Calu3 (cell line): ENCODE measurements at regions not wholly inside any gene's neighbourhood (a gene's known extent, or its start where the extent isn't known, plus 50 kb on each side); places are given as distances from the start of the nearest gene placed in this dataset.

Experiments used
- BruUV-seq: library from RNA; stranded (reverse); fragments of 400-500 nt; replicated peaks from 2 replicates; lab custom pipeline; 2021; lab: Mats Ljungman, UMichigan
- CTCF ChIA-PET: fragments of 300-600 bp; sonication (Branson Sonifier 250); formaldehyde crosslinking; loops from one replicate; lab custom pipeline; 2022; ENCODE audit warnings: antibody characterized with exemption; lab: Charles Lee
- DNase-seq: peaks from one replicate; pipeline ENCODE4 v3.0.0; 2022
- H3K27ac Mint-ChIP-seq: one replicate; pipeline ENCODE4 v1.8.0; 2022; ENCODE audit warnings: mixed read lengths; ENCODE audit not compliant: unreplicated experiment
- H3K27me3 Mint-ChIP-seq: one replicate; pipeline ENCODE4 v1.8.0; 2022; ENCODE audit warnings: mixed read lengths; ENCODE audit not compliant: unreplicated experiment
- H3K36me3 Mint-ChIP-seq: one replicate; pipeline ENCODE4 v1.8.0; 2022; ENCODE audit warnings: mild to moderate bottlenecking, moderate library complexity, mixed read lengths; ENCODE audit not compliant: insufficient read depth, unreplicated experiment
- H3K4me1 Mint-ChIP-seq: one replicate; pipeline ENCODE4 v1.8.0; 2022; ENCODE audit warnings: mild to moderate bottlenecking, low read depth, mixed read lengths; ENCODE audit not compliant: unreplicated experiment
- H3K4me3 Mint-ChIP-seq: one replicate; pipeline ENCODE4 v1.8.0; 2022; ENCODE audit warnings: mild to moderate bottlenecking, low read depth, moderate library complexity, mixed read lengths; ENCODE audit not compliant: unreplicated experiment
- H3K9me3 Mint-ChIP-seq: one replicate; pipeline ENCODE4 v1.8.0; 2022; ENCODE audit warnings: low read depth, mixed read lengths; ENCODE audit not compliant: unreplicated experiment
- intact Hi-C: fragments of 100-400 bp; cut with micrococcal nuclease; formaldehyde crosslinking; loops from one replicate; pipeline ENCODE4 v1.10.0; 2022; ENCODE audit not compliant: unreplicated experiment
- TF ChIP-seq, protein P1 (sequence below): fragments of 200-600 bp; IDR thresholded peaks from one replicate; pipeline ENCODE4 v1.8.0; 2022; ENCODE audit warnings: antibody characterized with exemption; ENCODE audit not compliant: unreplicated experiment

DNA sequence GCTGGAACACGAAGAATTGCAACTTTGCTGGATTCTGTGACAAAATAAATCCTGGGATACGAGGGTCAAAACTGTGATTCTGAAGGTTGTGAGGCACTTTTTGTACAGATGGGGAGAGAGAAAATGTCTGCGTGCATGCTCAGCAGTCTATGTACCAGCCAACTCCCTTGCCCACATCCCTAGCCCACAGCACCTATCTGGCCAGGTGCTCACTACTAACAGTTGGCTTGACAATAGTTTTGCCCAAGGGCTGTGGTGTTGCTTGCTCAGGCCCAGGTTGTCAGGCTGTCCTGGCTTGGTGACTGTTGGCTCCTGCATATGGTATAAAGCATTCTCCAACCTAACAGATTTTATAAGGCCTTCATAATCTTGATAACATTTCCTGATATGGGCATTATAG, 102.0 kb downstream of the DMRT2 start:
- CTCF ChIA-PET, result no interaction called here
- TF ChIP-seq, protein P1, sequence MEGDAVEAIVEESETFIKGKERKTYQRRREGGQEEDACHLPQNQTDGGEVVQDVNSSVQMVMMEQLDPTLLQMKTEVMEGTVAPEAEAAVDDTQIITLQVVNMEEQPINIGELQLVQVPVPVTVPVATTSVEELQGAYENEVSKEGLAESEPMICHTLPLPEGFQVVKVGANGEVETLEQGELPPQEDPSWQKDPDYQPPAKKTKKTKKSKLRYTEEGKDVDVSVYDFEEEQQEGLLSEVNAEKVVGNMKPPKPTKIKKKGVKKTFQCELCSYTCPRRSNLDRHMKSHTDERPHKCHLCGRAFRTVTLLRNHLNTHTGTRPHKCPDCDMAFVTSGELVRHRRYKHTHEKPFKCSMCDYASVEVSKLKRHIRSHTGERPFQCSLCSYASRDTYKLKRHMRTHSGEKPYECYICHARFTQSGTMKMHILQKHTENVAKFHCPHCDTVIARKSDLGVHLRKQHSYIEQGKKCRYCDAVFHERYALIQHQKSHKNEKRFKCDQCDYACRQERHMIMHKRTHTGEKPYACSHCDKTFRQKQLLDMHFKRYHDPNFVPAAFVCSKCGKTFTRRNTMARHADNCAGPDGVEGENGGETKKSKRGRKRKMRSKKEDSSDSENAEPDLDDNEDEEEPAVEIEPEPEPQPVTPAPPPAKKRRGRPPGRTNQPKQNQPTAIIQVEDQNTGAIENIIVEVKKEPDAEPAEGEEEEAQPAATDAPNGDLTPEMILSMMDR, result no peak
- no peaks in the 10 kb centered on the region for H3K36me3 Mint-ChIP-seq
- intact Hi-C loops, result no loop called here
- H3K27me3 Mint-ChIP-seq, result no peaks in the 10 kb centered on the region
- H3K9me3 Mint-ChIP-seq, result peaks cover 5% of the 10 kb centered on the region
- H3K4me3 Mint-ChIP-seq, result no peak overlapping the region
- no peak overlapping the region for H3K27ac Mint-ChIP-seq
- no TSS peak for BruUV-seq
- no peaks in the 10 kb centered on the region for H3K4me1 Mint-ChIP-seq
- no peak for DNase-seq

DNA sequence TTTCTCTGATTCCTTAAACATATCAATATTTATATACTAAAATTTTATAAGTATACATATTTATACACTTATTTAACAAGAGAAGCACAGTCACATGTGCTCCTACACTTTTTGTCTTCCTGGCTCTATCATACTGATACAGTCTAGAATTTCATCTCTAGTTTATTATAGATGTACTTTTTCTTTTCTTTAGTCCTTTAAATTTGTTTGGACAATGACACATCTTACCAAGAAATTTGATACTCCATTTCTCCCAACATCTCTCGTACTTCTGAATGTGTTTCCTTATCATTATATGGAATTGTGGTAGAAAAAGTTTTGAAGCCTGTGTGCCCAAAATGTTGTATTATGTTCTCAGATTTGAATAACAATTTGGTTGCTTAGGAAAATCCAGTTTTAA, 104.6 kb downstream of the DMRT2 start:
- intact Hi-C loops, result no loop called here
- Mint-ChIP-seq H3K4me3 (no peak overlapping the region), H3K27ac (no peak overlapping the region), H3K27me3 (no peaks in the 10 kb centered on the region), H3K36me3 (no peaks in the 10 kb centered on the region), H3K4me1 (no peaks in the 10 kb centered on the region), H3K9me3 (peaks cover 5% of the 10 kb centered on the region)
- TF ChIP-seq, protein P1, result no peak
- no TSS peak for BruUV-seq
- CTCF ChIA-PET, result no interaction called here
- DNase-seq, result no peak

DNA sequence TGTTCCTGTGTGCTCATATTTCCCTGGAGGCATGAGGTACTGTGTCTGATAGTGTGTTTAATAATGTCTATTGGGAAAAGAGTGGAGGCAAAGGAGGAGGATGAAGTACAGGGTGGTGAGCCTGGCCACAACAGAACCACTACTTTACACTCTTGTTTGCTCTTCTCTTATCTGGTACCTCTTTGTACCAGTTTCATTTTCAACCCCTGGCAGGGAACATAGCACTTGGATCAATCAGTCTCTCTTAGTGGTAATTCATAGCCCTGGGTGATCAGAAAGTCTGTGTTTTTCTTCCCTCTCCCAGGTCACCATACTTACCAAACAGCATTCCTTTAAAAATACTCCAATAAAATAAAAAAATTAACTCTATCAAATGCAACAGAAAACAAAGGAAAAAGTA, 105.4 kb downstream of the DMRT2 start:
- Mint-ChIP-seq H3K36me3 (no peaks in the 10 kb centered on the region), H3K4me3 (no peak overlapping the region), H3K4me1 (no peaks in the 10 kb centered on the region), H3K9me3 (peaks cover 5% of the 10 kb centered on the region), H3K27me3 (no peaks in the 10 kb centered on the region), H3K27ac (no peak overlapping the region)
- CTCF ChIA-PET, result no interaction called here
- TF ChIP-seq, protein P1, result no peak
- intact Hi-C loops, result no loop called here
- DNase-seq, result no peak
- no TSS peak for BruUV-seq

DNA sequence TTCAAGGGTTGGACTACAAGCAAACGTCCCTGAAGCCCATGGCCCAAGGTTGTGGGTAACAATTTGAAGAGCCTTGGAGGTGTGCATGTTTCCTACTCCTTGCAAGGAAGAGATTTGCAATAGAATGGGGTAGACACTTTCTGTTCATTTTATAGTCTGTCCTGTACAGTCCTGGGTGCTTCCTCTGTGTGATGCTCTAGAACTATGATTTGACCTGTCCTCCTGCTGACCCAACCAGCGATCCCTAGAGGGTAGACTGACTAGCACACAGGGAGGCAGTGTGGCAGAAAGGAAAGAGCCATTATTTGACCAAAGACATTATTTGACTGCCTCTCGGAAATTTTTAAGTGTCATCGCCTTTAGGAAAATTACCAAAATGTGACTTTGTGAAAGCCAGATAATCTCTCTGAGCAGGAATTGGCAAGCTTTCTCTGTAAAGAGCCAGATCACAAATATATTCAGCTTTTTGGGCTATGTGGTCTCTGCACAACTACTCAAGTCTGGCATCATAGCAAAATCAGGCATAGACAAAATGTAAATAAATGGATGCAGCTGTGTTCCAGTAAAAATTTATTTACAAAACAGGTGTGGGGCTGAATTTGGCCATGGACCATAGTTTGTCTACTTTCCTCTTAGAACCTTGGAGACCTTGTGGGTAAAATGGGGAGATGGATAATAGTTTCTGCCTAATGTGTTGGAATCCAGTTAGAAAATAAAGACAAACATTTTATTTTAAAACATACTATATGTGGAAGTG, 106.8 kb downstream of the DMRT2 start:
- Mint-ChIP-seq H3K4me3 (no peak overlapping the region), H3K36me3 (no peaks in the 10 kb centered on the region), H3K4me1 (no peaks in the 10 kb centered on the region), H3K27me3 (no peaks in the 10 kb centered on the region), H3K9me3 (peaks cover 3% of the 10 kb centered on the region), H3K27ac (no peak overlapping the region)
- intact Hi-C loops, result no loop called here
- CTCF ChIA-PET, result no interaction called here
- TF ChIP-seq, protein P1, result no peak
- DNase-seq, result no peak
- BruUV-seq, result no TSS peak
